ENCODE measurements at regions not wholly inside any gene's neighbourhood (a gene's known extent, or its start where the extent isn't known, plus 50 kb on each side); places are given as distances from the start of the nearest gene placed in this dataset.

DNA sequence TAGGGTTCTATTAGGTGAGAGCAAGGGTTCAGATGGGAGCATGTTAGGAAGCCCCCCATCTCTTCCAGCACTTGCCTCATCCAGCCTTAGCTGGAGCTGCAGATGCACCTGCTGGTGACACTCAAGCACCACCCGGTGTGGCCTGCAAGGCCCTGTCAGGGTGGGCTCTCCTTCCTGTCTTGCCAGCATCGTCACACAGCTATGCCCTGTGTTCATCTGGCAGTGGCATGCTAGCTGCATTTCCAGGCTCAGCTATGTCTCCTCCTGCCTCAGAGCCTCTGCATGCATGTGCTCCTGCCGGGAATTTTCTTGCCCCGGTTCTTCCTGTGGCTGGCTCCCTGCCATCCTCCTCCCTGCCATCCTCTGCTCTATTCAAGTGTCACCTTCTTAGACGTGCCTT, 129.7 kb upstream of the KLF6 start (continued):
- TF ChIP-seq, protein P1, sequence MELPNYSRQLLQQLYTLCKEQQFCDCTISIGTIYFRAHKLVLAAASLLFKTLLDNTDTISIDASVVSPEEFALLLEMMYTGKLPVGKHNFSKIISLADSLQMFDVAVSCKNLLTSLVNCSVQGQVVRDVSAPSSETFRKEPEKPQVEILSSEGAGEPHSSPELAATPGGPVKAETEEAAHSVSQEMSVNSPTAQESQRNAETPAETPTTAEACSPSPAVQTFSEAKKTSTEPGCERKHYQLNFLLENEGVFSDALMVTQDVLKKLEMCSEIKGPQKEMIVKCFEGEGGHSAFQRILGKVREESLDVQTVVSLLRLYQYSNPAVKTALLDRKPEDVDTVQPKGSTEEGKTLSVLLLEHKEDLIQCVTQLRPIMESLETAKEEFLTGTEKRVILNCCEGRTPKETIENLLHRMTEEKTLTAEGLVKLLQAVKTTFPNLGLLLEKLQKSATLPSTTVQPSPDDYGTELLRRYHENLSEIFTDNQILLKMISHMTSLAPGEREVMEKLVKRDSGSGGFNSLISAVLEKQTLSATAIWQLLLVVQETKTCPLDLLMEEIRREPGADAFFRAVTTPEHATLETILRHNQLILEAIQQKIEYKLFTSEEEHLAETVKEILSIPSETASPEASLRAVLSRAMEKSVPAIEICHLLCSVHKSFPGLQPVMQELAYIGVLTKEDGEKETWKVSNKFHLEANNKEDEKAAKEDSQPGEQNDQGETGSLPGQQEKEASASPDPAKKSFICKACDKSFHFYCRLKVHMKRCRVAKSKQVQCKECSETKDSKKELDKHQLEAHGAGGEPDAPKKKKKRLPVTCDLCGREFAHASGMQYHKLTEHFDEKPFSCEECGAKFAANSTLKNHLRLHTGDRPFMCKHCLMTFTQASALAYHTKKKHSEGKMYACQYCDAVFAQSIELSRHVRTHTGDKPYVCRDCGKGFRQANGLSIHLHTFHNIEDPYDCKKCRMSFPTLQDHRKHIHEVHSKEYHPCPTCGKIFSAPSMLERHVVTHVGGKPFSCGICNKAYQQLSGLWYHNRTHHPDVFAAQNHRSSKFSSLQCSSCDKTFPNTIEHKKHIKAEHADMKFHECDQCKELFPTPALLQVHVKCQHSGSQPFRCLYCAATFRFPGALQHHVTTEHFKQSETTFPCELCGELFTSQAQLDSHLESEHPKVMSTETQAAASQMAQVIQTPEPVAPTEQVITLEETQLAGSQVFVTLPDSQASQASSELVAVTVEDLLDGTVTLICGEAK (IDR thresholded peaks at IDR 0.05), result no peak
- TF ChIP-seq, protein P1 (CRISPR knock-in tag; IDR thresholded peaks at IDR 0.05), result no peak
- TF ChIP-seq HNRNPK (IDR thresholded peaks at IDR 0.05; ENCODE audit: low read depth, low read length, poor library complexity, severe bottlenecking) (no peak), EHMT2 (IDR thresholded peaks at IDR 0.05) (no peak), ELF1 (tag; IDR thresholded peaks at IDR 0.05) (no peak), NCOA2 (IDR thresholded peaks at IDR 0.05; ENCODE audit: partially characterized antibody in 2 of 2) (no peak), ZNF324 (CRISPR knock-in tag; IDR thresholded peaks at IDR 0.05) (no peak)

Data from K562 (cell line).